ENCODE measurements at regions not wholly inside any gene's neighbourhood (a gene's known extent, or its start where the extent isn't known, plus 50 kb on each side); places are given as distances from the start of the nearest gene placed in this dataset.

DNA sequence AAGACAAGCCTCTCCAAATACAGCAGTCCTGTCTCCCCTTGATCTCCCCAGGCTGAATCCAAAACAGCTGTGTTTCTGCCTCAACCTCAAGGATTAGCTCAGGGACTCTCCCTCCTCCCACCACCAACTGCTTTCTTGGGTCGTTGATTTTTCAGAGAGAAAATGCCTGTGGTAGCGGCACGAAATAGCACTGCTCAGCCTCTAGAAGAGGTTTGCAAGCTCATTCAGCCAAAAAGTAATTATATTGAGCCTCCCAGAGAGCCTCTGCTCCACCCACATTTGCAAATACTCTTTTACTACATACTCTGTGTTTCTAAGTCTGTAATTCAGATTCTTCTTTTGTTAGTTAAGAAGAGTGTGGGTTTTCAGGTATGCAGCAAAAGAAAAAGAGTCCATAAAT is 396.4 kb upstream of the TNP1 start:
- TF ChIP-seq POLR2AphosphoS5 (IDR thresholded peaks at IDR 0.05; ENCODE audit: borderline replicate concordance, low read depth, low read length) = no peak
- no peak for TF ChIP-seq EZH2 (IDR thresholded peaks at IDR 0.05)

All from SK-N-MC (cell line).